ENCODE measurements at regions not wholly inside any gene's neighbourhood (a gene's known extent, or its start where the extent isn't known, plus 50 kb on each side); places are given as distances from the start of the nearest gene placed in this dataset.

GRCh38 chr17:73953206-73954033 lies 250.1 kb upstream of the RPL38 start:
- TF ChIP-seq, protein P1, sequence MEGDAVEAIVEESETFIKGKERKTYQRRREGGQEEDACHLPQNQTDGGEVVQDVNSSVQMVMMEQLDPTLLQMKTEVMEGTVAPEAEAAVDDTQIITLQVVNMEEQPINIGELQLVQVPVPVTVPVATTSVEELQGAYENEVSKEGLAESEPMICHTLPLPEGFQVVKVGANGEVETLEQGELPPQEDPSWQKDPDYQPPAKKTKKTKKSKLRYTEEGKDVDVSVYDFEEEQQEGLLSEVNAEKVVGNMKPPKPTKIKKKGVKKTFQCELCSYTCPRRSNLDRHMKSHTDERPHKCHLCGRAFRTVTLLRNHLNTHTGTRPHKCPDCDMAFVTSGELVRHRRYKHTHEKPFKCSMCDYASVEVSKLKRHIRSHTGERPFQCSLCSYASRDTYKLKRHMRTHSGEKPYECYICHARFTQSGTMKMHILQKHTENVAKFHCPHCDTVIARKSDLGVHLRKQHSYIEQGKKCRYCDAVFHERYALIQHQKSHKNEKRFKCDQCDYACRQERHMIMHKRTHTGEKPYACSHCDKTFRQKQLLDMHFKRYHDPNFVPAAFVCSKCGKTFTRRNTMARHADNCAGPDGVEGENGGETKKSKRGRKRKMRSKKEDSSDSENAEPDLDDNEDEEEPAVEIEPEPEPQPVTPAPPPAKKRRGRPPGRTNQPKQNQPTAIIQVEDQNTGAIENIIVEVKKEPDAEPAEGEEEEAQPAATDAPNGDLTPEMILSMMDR (IDR thresholded peaks at IDR 0.05; ENCODE audit: low read length) = no peak
- no peak for TF ChIP-seq EZH2 (optimal IDR thresholded peaks at IDR 0.05; ENCODE audit: low read depth, low read length)

Measured in MM.1S (cell line).